HG02884 (cell line): ENCODE measurements at regions not wholly inside any gene's neighbourhood (a gene's known extent, or its start where the extent isn't known, plus 50 kb on each side); places are given as distances from the start of the nearest gene placed in this dataset.
"Not testable (repeated sequence)": the region's sequence is repeated elsewhere in the genome, so short reads cannot be mapped to it uniquely, and the experiment has no call there.

Experiments
- ATAC-seq: cut with Tn5 transposase; IDR thresholded peaks from one replicate; pipeline ENCODE4 v1.9.1; 2021; ENCODE audit warnings: mild to moderate bottlenecking, moderate library complexity; ENCODE audit not compliant: unreplicated experiment

DNA sequence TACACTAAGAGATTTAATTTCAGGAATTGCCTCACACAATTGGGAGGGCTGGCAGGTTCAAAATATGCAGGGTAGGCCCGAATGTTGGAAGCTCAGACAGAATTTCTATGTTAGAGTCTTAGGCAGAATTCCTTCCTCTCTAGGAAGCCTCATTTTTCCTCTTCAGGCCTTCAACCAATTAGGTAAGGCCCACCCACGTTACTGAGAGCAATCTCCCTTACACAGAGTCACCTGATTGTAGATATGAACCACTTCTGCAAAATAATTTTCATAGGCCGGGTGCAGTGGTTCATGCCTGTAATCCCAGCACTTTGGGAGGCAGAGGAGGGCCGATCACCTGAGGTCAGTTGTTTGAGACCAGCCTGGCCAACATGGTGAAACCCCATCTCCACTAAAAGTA lies 50.2 kb upstream of the HIVEP1 start:
- ATAC-seq: no peak

DNA sequence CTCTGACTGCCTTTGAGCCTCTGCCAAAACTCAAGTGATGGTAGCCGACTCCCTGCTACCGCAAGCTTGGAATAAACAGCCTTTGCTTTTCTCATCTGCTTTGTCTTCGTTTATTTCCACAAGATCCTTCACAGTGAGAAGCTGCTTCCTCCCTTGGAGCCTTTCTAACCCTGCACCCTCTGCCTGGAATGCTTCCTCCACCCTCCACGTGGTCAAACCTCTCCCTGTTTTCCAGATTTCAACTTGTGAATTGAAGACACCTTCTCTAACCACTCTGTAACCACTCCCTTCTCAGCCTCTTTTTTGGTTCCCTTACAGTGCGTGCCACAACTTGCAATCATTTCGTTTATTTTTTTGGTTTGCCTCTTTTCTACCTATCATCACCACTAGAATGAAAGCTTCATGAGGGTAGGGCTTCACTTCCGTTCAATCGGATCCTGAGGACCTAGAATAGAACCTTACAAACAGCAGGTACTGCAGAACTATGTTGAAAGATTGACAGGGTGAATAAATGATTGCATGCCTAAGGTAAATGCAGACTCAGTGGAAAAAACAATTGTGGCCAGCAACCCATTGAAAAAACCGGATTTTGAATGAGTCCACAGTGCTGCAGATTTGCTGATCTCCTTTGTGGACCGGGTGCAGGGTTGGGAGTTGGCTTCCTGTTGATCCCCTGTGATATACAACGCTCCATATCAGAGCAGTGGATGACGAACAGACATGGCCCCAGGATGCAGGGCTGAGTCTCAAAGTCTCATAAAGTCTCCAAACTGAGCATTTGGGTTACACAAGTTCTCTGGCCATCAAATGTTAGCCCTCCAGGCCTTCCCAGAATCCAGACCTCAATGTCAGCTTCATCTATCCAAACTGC lies 51.0 kb upstream of the HIVEP1 start:
- no peak for ATAC-seq

- ATAC-seq: no peak
Observed at GRCh38 chr6:11956781-11957180, 55.3 kb upstream of the HIVEP1 start.

- no peak for ATAC-seq
Observed at GRCh38 chr6:11953641-11954040, 58.5 kb upstream of the HIVEP1 start.

- no peak for ATAC-seq
Observed at GRCh38 chr6:11952316-11952715, 59.8 kb upstream of the HIVEP1 start.

DNA sequence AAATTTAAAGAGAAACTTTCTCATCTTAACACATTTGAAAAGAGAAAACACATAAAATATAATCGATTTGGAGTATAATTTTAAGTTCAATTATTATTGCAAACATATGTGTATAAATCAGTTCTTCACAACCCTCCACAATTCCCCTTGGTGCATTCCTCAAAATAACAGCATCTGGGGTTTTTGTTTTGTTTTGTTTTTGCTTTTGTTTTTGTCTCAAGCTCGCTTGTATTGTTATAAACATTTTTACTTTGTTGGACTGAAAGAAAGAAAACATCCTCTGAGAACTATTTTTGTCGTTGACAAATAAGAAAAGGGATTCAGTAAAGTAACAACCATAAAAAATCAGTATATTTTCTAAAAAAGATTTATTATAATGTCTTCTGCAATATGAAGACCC lies 60.2 kb upstream of the HIVEP1 start:
- ATAC-seq: no peak

GRCh38 chr6:11950109-11950508 lies 62.0 kb upstream of the HIVEP1 start:
- ATAC-seq: no peak

DNA sequence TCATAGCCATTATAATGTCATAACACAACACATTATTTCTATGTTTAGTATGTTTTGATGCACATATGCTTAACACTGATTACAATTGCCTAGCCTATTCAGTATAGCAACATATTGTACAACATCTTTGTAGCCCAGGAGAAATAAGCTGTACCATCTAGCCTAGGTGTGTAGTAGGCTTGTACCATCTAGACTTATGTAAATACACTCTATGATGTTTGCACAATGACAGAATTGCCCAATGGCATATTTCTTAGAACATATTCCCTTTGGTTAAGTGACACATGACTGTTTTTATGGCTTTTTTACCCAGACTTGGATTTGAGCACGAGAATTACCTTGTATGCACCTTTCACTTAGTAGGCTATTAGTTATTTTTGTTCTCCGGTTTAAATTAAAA lies 64.5 kb upstream of the HIVEP1 start:
- no peak for ATAC-seq

DNA sequence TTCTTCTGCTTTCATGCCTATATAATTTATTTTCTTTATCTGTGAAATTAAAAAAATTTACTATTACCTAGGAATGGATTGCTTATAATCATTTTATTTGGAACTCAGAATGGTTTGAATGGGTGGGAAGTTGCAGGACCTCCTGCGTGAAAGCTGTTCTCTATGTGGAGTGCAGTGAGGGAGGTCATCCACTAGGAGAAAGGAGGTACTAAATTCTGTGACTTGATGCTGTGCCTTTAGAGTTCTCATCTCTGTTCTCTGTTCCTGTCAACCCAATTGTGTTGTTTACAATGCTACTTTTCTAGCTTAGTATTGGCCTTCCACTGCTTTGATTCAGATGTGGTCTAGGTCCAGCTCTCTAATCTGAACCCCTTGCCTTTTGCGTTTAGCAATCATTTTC lies 65.0 kb upstream of the HIVEP1 start:
- no peak for ATAC-seq

- no peak for ATAC-seq
Observed at GRCh38 chr6:11944111-11944510, 68.0 kb upstream of the HIVEP1 start.

GRCh38 chr6:11943060-11943459 lies 69.1 kb upstream of the HIVEP1 start:
- ATAC-seq: no peak

GRCh38 chr6:11942185-11942864 lies 69.8 kb upstream of the HIVEP1 start:
- no peak for ATAC-seq

DNA sequence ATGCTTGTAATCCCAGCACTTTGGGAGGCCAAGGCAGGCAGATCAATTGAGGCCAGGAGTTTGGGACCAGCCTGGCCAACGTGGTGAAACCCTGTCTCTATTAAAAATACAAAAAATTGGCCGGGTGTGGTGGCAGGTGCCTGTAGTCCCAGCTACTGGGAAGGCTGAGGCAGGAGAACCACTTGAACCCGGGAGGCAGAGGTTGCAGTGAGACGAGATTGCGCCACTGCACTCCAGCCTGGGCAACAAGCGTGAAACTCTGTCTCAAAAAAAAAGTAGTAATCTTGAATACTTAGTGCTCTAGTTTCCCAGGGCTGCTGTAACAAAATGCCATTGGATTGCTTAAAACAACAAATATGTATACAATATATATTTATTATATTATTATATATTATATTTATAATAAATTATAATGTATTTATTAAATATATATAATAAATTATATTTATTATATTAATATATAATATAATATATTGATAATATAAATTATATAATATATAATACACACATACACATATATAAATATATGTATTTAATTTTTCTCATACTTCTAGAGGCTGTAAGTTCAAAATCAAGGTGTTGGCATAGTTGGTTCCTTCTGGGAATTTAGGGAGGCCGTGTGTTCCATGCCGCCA lies 71.5 kb upstream of the HIVEP1 start:
- not testable (repeated sequence) for ATAC-seq

DNA sequence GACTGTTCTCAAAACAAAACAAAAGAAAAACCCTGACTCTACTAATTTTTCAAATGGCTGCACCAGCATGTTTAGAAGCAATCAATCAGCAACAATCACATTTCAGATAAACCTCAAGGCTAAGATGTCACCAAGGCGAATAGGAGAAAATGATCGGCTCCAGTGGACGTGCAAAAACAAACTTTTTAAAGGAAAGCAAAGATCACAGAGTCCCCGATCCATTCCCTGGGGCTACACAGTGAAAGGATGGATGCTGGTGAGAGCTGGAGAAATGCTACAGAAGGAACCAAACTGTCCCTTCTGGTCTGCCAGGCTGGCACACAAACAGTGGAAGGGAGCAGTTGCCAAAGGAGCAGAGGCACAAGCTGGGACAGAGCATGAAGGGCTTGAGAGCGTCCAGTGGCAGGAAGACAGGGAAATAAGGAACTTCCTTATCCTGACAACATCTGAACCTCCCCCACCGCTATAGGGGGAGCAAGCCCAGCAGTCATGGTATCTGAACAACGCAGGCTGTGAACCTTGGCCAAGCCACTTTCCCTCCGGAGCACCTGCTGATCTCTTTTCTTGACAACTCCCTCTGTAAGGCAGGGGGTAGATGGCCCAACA lies 73.7 kb upstream of the HIVEP1 start:
- ATAC-seq: no peak

GRCh38 chr6:11934638-11935037 lies 77.5 kb upstream of the HIVEP1 start:
- ATAC-seq: no peak

DNA sequence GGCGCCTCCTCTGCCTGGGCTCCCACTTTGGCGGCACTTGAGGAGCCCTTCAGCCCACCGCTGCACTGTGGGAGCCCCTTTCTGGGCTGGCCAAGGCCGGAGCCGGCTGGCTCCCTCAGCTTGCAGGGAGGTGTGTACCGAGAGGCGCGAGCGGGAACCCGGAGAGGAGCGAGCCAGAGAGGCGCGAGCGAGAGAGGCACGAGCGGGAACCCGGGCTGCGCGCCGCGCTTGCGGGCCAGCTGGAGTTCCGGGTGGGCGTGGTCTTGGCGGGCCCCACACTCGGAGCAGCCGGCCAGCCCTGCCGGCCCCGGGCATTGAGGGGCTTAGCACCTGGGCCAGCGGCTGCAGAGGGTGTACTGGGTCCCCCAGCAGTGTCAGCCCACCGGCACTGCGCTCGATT lies 79.2 kb upstream of the HIVEP1 start:
- not testable (repeated sequence) for ATAC-seq

- no peak for ATAC-seq
Observed at GRCh38 chr6:11931296-11932035, 80.6 kb upstream of the HIVEP1 start.

DNA sequence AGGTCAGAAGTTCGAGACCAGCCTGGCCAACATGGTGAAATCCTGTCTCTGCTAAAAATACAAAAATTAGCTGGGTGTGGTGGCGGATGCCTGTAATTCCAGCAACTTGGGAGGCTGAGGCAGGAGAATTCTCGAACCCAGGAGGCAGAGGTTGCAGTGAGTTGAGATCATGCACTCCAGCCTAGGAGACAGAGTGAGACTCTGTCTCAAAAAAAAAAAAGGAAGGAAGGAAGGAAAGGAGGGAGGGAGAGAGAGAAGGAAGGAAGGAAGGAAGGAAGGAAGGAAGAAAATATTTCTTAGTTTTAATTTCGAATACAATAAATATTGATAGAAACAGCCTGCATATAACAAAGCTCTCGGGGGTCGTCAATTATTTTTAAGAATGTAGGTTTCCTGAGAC lies 81.3 kb upstream of the HIVEP1 start:
- ATAC-seq: not testable (repeated sequence)

GRCh38 chr6:11930240-11930639 lies 81.9 kb upstream of the HIVEP1 start:
- ATAC-seq: no peak

- no peak for ATAC-seq
Observed at GRCh38 chr6:11929241-11929835, 82.8 kb upstream of the HIVEP1 start.
